PC-3 (cell line): ENCODE measurements at regions not wholly inside any gene's neighbourhood (a gene's known extent, or its start where the extent isn't known, plus 50 kb on each side); places are given as distances from the start of the nearest gene placed in this dataset.

Experiments
- EZH2 ChIP-seq: fragments of 300-600 bp; sonication (generic); IDR thresholded peaks from one replicate; pipeline ENCODE4 v1.6.1; 2017; ENCODE audit warnings: antibody characterized with exemption, mild to moderate bottlenecking, low read length; ENCODE audit not compliant: unreplicated experiment
- TF ChIP-seq, protein P1 (sequence below): fragments of 300-600 bp; sonication (generic); conservative IDR thresholded peaks from 2 replicates; pipeline ENCODE4 v1.5.1; 2017; ENCODE audit warnings: antibody characterized with exemption, low read depth, mild to moderate bottlenecking, low read length

DNA sequence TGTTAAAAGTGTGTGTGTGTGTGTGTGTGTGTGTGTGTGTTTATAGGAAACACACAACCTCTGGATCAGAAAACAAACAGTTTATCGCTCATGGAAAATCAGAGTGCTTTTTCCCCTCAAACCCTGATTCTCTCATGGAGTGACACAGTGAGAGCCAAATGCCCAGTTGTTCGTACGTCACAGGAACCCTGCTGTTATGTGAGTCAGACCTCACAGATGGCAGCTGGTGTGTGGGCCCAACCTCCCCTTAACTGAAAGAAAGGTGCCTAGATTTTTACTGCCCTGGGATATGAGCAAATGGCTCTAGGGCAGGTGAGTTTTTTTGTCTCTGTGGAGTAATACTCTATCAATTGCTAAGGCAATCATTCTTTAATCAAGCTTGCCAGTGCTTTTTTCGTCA lies 1788.1 kb downstream of the BRINP3 start:
- TF ChIP-seq, protein P1, sequence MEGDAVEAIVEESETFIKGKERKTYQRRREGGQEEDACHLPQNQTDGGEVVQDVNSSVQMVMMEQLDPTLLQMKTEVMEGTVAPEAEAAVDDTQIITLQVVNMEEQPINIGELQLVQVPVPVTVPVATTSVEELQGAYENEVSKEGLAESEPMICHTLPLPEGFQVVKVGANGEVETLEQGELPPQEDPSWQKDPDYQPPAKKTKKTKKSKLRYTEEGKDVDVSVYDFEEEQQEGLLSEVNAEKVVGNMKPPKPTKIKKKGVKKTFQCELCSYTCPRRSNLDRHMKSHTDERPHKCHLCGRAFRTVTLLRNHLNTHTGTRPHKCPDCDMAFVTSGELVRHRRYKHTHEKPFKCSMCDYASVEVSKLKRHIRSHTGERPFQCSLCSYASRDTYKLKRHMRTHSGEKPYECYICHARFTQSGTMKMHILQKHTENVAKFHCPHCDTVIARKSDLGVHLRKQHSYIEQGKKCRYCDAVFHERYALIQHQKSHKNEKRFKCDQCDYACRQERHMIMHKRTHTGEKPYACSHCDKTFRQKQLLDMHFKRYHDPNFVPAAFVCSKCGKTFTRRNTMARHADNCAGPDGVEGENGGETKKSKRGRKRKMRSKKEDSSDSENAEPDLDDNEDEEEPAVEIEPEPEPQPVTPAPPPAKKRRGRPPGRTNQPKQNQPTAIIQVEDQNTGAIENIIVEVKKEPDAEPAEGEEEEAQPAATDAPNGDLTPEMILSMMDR: no peak
- no peak for TF ChIP-seq EZH2
